MM.1S (cell line): ENCODE measurements at regions not wholly inside any gene's neighbourhood (a gene's known extent, or its start where the extent isn't known, plus 50 kb on each side); places are given as distances from the start of the nearest gene placed in this dataset.

Experiments used
- DNase-seq: peaks from one replicate; pipeline ENCODE4 v3.0.0-alpha.2; 2015
- H2AFZ ChIP-seq: fragments of 300-600 bp; sonication (generic); 2 replicates; pipeline ENCODE4 v1.6.0; 2016; ENCODE audit warnings: antibody characterized with exemption, low read length
- H3F3A ChIP-seq: fragments of 300-600 bp; sonication (generic); 2 replicates; pipeline ENCODE4 v1.6.1; 2016; ENCODE audit warnings: mild to moderate bottlenecking, antibody characterized with exemption, low read length, moderate library complexity, mixed read lengths; ENCODE audit not compliant: insufficient read depth
- H3K27ac ChIP-seq: fragments of 300-600 bp; sonication (generic); 2 replicates; pipeline ENCODE4 v1.5.1; 2016; ENCODE audit warnings: mild to moderate bottlenecking, low read length
- H3K27me3 ChIP-seq: fragments of 300-600 bp; sonication (generic); replicated peaks from 2 replicates; pipeline ENCODE4 v1.6.0; 2016; ENCODE audit warnings: low read length; ENCODE audit not compliant: insufficient read depth
- H3K36me3 ChIP-seq: fragments of 300-600 bp; sonication (generic); replicated peaks from 2 replicates; pipeline ENCODE4 v1.6.1; 2016; ENCODE audit warnings: mild to moderate bottlenecking, low read length, mixed read lengths; ENCODE audit not compliant: insufficient read depth
- H3K4me1 ChIP-seq: fragments of 300-600 bp; sonication (generic); 2 replicates; pipeline ENCODE4 v1.6.1; 2016; ENCODE audit warnings: low read length, mixed read lengths
- H3K4me2 ChIP-seq: fragments of 300-600 bp; sonication (generic); 2 replicates; pipeline ENCODE4 v1.6.0; 2016; ENCODE audit warnings: low read depth, low read length
- H3K4me3 ChIP-seq: fragments of 300-600 bp; sonication (generic); 2 replicates; pipeline ENCODE4 v1.5.1; 2016; ENCODE audit warnings: low read length, mixed read lengths
- H3K79me2 ChIP-seq: fragments of 300-600 bp; sonication (generic); 2 replicates; pipeline ENCODE4 v1.6.1; 2016; ENCODE audit warnings: mixed run types, low read length, mixed read lengths
- H3K9ac ChIP-seq: fragments of 300-600 bp; sonication (generic); 2 replicates; pipeline ENCODE4 v1.6.1; 2016; ENCODE audit warnings: low read length, mixed read lengths
- H3K9me2 ChIP-seq: fragments of 300-600 bp; sonication (generic); replicated peaks from 2 replicates; pipeline ENCODE4 v1.6.1; 2016; ENCODE audit warnings: mild to moderate bottlenecking, low read length, mixed read lengths; ENCODE audit not compliant: insufficient read depth
- H3K9me3 ChIP-seq: fragments of 300-600 bp; sonication (generic); replicated peaks from 2 replicates; pipeline ENCODE4 v1.6.1; 2016; ENCODE audit warnings: mild to moderate bottlenecking, low read length, mixed read lengths; ENCODE audit not compliant: insufficient read depth
- H4K20me1 ChIP-seq: fragments of 300-600 bp; sonication (generic); 2 replicates; pipeline ENCODE4 v1.6.1; 2016; ENCODE audit warnings: mild to moderate bottlenecking, low read length, moderate library complexity, mixed read lengths; ENCODE audit not compliant: insufficient read depth
- EZH2 ChIP-seq: fragments of 300-600 bp; sonication (generic); optimal IDR thresholded peaks from 2 replicates; pipeline ENCODE3; 2017; ENCODE audit warnings: low read depth, mild to moderate bottlenecking, antibody characterized with exemption, low read length, mixed read lengths
- EZH2phosphoT487 ChIP-seq: fragments of 300-600 bp; sonication (generic); IDR thresholded peaks from 2 replicates; pipeline ENCODE4 v1.6.1; 2018; ENCODE audit warnings: antibody characterized with exemption, low read length
- TF ChIP-seq, protein P1 (sequence below): fragments of 300-600 bp; sonication (generic); IDR thresholded peaks from 2 replicates; pipeline ENCODE4 v1.5.1; 2016; ENCODE audit warnings: antibody characterized with exemption, low read length, mixed read lengths

DNA sequence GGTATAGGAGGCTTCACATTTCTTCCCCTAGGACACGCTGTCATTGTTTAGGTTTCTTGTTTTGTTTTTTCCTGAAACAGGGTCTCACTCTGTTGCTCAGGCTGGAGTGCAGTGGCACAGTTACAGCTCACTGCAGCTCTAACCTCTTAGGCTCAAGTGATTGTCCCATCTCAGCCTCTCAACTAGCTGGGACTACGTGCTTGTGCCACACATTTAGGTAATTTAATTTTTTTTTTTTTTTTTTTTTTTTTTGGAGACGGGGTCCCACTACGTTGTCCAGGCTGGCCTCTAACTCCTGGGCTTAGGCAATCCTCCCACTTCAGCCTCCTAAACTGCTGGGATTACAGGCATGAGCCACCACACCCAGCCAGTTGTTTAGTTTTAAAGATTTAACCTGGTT, 66.2 kb downstream of the EXOSC2 start:
- Histone ChIP-seq H3K9me3 (no peaks in the 10 kb centered on the region), H3K9me2 (no peaks in the 10 kb centered on the region), H2AFZ (no peak overlapping the region), H3K4me2 (no peak overlapping the region), H3K9ac (no peak overlapping the region), H3K4me3 (no peak overlapping the region), H4K20me1 (no peaks in the 10 kb centered on the region), H3K4me1 (no peaks in the 10 kb centered on the region), H3K27me3 (no peaks in the 10 kb centered on the region), H3K36me3 (no peaks in the 10 kb centered on the region), H3K79me2 (peaks cover 3% of the 10 kb centered on the region; the same call in 1 of the 2 replicates), H3K27ac (no peak overlapping the region), H3F3A (no peaks in the 10 kb centered on the region)
- no peak for DNase-seq
- no peak for TF ChIP-seq EZH2phosphoT487
- TF ChIP-seq EZH2, result no peak
- TF ChIP-seq, protein P1, sequence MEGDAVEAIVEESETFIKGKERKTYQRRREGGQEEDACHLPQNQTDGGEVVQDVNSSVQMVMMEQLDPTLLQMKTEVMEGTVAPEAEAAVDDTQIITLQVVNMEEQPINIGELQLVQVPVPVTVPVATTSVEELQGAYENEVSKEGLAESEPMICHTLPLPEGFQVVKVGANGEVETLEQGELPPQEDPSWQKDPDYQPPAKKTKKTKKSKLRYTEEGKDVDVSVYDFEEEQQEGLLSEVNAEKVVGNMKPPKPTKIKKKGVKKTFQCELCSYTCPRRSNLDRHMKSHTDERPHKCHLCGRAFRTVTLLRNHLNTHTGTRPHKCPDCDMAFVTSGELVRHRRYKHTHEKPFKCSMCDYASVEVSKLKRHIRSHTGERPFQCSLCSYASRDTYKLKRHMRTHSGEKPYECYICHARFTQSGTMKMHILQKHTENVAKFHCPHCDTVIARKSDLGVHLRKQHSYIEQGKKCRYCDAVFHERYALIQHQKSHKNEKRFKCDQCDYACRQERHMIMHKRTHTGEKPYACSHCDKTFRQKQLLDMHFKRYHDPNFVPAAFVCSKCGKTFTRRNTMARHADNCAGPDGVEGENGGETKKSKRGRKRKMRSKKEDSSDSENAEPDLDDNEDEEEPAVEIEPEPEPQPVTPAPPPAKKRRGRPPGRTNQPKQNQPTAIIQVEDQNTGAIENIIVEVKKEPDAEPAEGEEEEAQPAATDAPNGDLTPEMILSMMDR, result no peak

DNA sequence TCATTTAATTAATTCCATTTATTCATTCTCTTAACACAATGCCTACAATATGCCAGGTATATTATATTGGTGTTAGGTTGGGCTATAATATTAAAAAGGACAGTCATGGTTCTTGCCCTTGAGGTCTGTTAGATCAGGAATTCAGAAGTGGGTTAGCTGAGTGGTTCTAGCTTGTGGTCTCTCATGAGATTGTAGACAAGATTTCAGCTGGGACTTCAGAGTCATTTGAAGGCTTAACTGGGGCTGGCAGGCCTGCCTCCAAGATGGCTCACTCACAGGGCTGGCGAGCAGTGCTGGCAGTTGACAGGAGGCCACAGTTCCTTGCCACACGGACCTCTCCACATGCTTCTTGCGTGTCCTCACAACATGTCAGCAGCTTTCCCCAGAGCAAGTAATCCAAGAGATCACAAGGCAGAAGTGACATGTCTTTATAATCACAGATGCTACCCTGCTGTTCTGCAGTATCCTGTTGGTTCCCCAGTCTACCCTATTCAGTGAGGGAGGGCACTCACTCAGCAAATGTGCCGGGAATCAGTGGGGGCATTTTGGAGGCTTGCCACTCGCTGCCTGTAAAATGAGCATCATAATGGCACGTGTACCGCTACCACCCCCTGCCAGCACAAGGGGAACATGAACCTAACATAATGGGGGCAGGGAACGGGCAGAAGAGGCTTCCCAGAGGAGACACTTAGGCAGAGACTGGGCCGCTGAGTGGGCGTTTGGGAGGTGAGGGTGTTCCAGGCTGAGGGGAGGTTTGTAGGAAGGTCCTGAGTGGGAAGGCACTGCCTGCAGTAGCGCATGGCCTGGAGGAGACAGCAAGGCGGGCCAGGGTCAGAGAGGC, 70.0 kb downstream of the EXOSC2 start:
- no peaks in the 10 kb centered on the region for H3K4me1 ChIP-seq
- H3K27ac ChIP-seq, result no peak overlapping the region
- H4K20me1 ChIP-seq, result no peaks in the 10 kb centered on the region
- H3K79me2 ChIP-seq, result peaks cover 7% of the 10 kb centered on the region; the same call in 1 of the 2 replicates
- H3K4me2 ChIP-seq, result no peak overlapping the region
- H3K4me3 ChIP-seq, result no peak overlapping the region
- H3K9me3 ChIP-seq, result no peaks in the 10 kb centered on the region
- DNase-seq, result no peak
- H3K9ac ChIP-seq, result no peak overlapping the region
- H3K9me2 ChIP-seq, result no peaks in the 10 kb centered on the region
- no peak overlapping the region for H2AFZ ChIP-seq
- no peaks in the 10 kb centered on the region for H3K36me3 ChIP-seq
- no peaks in the 10 kb centered on the region for H3K27me3 ChIP-seq
- no peaks in the 10 kb centered on the region for H3F3A ChIP-seq
- TF ChIP-seq EZH2phosphoT487 (no peak), EZH2 (no peak)
- TF ChIP-seq, protein P1, result no peak

DNA sequence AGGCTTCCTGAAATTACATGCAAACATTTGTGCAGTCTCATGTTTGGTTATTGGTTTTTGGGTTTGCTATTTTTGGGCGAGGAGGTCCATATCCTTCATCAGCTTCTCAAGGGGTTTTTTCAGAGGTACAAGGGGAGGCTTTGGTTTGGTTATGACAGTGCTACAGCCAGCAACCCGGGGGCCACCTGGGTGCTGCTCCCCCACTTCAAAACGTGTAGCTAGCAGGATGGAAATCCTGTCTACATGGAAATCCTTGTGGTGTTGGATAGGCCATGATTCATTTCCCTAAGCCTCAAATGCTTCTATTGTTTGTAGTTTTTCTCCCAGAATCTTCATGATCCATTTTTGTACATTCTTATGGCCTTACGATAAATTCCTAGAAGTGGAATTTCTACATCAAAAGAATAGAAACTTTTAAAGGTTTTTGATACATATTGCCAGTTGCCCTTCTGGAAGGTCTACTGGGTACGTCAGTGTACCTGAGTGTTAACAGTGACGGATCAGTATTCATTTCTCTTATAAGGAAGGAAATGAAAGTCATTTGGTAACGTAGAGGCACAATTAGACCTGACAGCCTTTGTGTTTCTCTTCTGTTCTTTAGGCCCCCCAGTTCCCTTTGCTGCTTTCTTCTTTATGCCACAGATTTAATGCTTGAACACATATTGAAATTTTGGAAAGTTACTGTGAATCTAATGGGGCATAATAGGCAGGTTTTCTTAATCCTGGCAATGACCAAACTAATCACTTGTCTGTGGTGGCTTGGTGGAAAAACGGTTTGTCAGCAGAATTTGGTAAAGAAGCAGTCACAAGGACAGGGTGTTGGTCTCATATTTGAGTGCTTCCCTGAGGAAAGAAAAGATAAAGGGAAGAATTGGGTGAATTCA, 69.7 kb upstream of the ABL1 start:
- H3K79me2 ChIP-seq, result peaks cover 7% of the 10 kb centered on the region; the same call in 1 of the 2 replicates
- no peak overlapping the region for H3K4me2 ChIP-seq

More for the DNA sequence above, 69.7 kb upstream of the ABL1 start:
- H2AFZ ChIP-seq, result no peak overlapping the region
- no peaks in the 10 kb centered on the region for H3K27me3 ChIP-seq
- no peaks in the 10 kb centered on the region for H3K9me2 ChIP-seq
- no peaks in the 10 kb centered on the region for H4K20me1 ChIP-seq
- no peaks in the 10 kb centered on the region for H3F3A ChIP-seq
- no peak overlapping the region for H3K9ac ChIP-seq
- TF ChIP-seq EZH2 (no peak), EZH2phosphoT487 (no peak)
- TF ChIP-seq, protein P1, result no peak
- H3K36me3 ChIP-seq, result no peaks in the 10 kb centered on the region
- H3K4me1 ChIP-seq, result no peaks in the 10 kb centered on the region
- H3K9me3 ChIP-seq, result no peaks in the 10 kb centered on the region
- H3K27ac ChIP-seq, result no peak overlapping the region
- no peak overlapping the region for H3K4me3 ChIP-seq
- no peak for DNase-seq
